ENCODE measurements at regions not wholly inside any gene's neighbourhood (a gene's known extent, or its start where the extent isn't known, plus 50 kb on each side); places are given as distances from the start of the nearest gene placed in this dataset.

DNA sequence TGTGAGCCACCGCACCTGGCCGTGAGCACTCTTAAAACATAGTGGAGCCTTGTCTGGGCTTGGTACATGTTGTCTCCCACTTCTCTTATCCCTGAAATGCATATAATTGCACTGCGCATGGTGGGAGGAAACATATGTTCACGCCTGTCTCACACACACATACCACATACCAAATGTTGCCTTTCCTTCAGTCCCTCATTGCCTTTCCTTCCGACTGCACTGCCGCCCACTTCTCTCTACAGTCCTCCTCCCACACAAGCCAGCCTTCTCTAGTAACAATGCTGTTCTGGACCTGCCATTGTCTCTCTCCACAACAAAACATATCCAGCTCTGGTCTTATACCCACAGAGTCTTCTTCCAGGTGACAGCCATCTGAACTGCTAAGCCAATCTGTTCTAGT, 88.3 kb upstream of the PTHLH start:
- no peak for DNase-seq (ENCODE audit: low read depth)
- H3K4me3 ChIP-seq (ENCODE audit: low read length): no peak overlapping the region
- TF ChIP-seq, protein P1, sequence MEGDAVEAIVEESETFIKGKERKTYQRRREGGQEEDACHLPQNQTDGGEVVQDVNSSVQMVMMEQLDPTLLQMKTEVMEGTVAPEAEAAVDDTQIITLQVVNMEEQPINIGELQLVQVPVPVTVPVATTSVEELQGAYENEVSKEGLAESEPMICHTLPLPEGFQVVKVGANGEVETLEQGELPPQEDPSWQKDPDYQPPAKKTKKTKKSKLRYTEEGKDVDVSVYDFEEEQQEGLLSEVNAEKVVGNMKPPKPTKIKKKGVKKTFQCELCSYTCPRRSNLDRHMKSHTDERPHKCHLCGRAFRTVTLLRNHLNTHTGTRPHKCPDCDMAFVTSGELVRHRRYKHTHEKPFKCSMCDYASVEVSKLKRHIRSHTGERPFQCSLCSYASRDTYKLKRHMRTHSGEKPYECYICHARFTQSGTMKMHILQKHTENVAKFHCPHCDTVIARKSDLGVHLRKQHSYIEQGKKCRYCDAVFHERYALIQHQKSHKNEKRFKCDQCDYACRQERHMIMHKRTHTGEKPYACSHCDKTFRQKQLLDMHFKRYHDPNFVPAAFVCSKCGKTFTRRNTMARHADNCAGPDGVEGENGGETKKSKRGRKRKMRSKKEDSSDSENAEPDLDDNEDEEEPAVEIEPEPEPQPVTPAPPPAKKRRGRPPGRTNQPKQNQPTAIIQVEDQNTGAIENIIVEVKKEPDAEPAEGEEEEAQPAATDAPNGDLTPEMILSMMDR (conservative IDR thresholded peaks at IDR 0.05; ENCODE audit: low read length): no peak

DNA sequence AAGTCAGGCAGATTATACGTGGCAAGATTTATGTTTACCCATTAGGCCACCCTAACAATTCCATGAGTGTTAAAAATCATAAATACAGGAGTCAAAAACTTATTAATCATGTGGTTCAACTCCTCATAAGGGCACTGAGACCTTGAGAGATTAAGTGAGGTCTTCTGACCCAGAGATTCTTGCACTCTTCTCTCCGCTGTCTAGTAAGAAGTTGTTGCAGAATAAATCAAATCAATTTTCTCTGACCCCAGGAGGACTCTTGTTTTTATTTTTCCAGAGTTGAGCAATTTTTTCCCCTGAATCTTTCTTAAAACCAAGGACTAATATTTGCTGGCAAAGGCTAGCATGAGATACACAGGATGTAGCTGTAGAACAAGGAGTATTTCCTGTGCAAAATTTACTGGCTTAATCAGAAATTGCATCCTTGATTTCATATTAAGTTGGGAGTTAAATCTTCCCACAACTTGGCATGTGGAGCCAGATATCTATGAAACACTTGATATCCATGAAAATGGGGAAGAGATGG, 90.9 kb upstream of the PTHLH start:
- no peak overlapping the region for H3K4me3 ChIP-seq (ENCODE audit: low read length)
- TF ChIP-seq, protein P1 (conservative IDR thresholded peaks at IDR 0.05; ENCODE audit: low read length): no peak
- DNase-seq (ENCODE audit: low read depth): no peak

DNA sequence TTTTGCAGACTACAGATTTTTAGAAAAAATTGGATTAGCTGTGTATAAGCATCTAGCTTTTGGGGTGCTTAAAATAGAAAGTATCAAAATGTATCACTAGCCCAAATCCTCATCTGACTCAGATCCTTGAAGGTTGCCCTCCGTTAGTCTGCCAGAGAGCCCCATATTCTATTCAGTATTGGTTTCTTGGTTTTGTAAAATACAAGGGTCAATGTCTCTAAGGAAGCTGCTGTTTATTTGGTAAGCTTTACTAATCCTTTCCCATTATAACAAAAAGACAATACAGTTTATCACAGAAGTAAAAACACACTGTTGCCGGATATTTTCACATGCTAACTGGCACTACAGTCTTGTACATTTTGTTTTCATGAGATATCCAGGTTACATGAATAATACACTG, 92.8 kb upstream of the PTHLH start:
- no peak for DNase-seq (ENCODE audit: low read depth)
- no peak overlapping the region for H3K4me3 ChIP-seq (ENCODE audit: low read length)
- TF ChIP-seq, protein P1 (conservative IDR thresholded peaks at IDR 0.05; ENCODE audit: low read length): no peak

DNA sequence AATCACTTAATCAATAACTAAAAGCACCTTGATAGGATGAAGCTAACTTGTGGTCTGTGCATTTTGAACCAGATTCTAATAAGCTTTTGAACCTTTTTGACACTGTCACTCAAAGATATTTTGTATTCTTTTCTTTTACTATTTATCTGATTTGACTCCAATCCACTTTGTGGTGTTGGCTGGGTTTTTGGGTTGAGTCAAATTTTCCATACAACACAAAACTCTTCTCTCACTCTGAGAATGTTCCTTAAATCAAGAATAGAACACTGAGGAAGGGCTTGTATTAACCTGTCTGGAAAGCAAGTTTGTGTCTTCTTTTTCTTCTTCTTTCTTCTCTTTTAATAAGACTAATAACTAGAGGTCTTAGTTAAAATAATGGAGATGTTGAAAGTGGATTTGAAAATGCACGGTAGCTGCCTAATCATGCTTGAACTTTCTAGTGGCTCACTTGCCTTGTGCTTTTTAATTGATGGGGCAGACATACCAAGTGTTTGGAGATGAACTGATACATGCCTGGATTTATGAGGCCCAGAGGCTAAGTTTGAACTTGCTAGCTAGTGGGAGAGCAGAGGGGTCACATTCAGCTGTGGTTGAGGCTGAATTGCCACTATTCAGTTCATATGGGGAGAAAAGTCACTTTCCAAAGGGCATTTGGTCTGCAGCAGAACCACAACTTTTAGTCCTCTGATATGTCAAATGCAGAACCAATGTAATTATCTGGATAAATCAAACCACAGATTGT, 93.5 kb upstream of the PTHLH start:
- no peak for DNase-seq (ENCODE audit: low read depth)
- H3K4me3 ChIP-seq (ENCODE audit: low read length): no peak overlapping the region
- TF ChIP-seq, protein P1 (conservative IDR thresholded peaks at IDR 0.05; ENCODE audit: low read length): no peak

DNA sequence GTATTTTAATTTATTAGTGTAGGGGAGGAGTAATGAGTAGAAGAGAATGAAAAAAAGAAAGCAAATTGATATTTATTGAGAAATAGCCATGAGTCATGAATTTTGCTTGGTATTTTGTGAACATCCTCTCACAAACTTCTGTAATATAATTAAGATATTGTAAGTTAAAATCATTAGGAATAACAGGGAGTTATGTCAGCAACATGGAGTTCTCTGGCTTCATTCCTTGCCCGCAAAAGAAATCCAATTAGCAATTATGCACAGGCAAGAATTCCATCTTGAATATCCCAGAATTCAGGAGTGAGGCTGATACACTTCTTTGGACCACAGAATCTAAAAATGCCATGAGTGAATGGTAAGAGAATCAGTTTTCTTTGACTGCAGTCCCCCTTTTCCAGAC, 94.3 kb upstream of the PTHLH start:
- no peak overlapping the region for H3K4me3 ChIP-seq (ENCODE audit: low read length)
- DNase-seq (ENCODE audit: low read depth): no peak
- TF ChIP-seq, protein P1 (conservative IDR thresholded peaks at IDR 0.05; ENCODE audit: low read length): no peak

DNA sequence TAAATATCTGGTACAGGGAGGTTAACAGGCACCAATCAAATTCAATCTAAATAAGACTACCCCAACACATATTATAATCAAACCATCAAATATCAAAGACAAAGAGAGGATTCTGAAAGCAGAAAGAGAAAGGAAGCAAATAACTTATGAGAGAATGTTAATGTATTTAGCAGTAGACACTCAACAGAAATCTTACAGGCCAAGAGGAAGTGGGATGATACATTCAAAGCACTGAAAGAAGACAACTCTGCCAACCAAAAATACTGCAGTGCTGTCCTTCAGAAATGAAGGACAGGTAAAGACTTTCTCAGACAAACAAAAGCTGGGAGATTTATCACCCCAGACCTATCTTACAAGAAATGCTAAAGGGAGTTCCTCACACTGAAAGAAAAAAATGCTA, 95.9 kb upstream of the PTHLH start:
- H3K4me3 ChIP-seq (ENCODE audit: low read length): no peak overlapping the region
- DNase-seq (ENCODE audit: low read depth): no peak
- TF ChIP-seq, protein P1 (conservative IDR thresholded peaks at IDR 0.05; ENCODE audit: low read length): no peak

DNA sequence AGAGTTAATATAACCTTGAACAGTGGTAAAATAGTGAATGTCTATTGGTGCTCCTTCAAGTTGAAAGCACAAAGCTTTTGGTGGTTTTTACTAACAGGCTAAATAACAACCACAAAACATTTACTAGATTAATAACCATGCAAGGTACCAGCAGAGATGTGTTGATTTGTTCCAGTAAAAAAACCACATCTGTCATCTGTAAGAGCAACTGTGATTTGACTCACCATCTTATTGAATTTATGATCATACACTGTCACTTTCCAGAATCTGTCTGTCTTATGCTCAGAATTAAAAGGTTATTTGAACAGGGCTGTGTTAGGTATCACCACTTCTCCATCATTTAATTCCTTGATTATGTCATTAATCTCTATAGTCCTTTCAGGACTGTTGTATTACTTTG, 107.0 kb upstream of the PTHLH start:
- no peak overlapping the region for H3K4me3 ChIP-seq (ENCODE audit: low read length)
- DNase-seq (ENCODE audit: low read depth): no peak
- TF ChIP-seq, protein P1 (conservative IDR thresholded peaks at IDR 0.05; ENCODE audit: low read length): no peak
